Skeletal muscle tissue (tissue), 3 donors: ENCODE measurements at regions not wholly inside any gene's neighbourhood (a gene's known extent, or its start where the extent isn't known, plus 50 kb on each side); places are given as distances from the start of the nearest gene placed in this dataset.

Source experiments
- H3K27ac ChIP-seq: one replicate; pipeline ENCODE4 v1.7.0; 2013; ENCODE audit warnings: mild to moderate bottlenecking, low read depth, low read length, inconsistent platforms
- H3K27me3 ChIP-seq, 3 donors: one replicate each; pipeline ENCODE4 v1.7.0; 2013; ENCODE audit warnings: low read length in 3 of 3; ENCODE audit not compliant: control insufficient read depth in 3 of 3, insufficient read depth in 3 of 3
- H3K36me3 ChIP-seq, 3 donors: one replicate each; pipeline ENCODE4 v1.7.0; 2013; ENCODE audit warnings: low read length in 3 of 3; ENCODE audit not compliant: control insufficient read depth in 3 of 3, insufficient read depth in 3 of 3
- H3K4me1 ChIP-seq, 3 donors: one replicate each; pipeline ENCODE4 v1.7.0; 2013; ENCODE audit warnings: low read length in 3 of 3, mild to moderate bottlenecking in 3 of 3; ENCODE audit not compliant: control insufficient read depth in 3 of 3, insufficient read depth in 3 of 3
- H3K4me3 ChIP-seq, 3 donors: one replicate each; pipeline ENCODE4 v1.7.0; 2013; ENCODE audit warnings: low read length in 3 of 3
- H3K9ac ChIP-seq, 3 donors: one replicate each; pipeline ENCODE4 v1.7.0; 2013; ENCODE audit warnings: low read length in 3 of 3, mild to moderate bottlenecking in 3 of 3, moderate library complexity in 2 of 3, low read depth in 1 of 3
- H3K9me3 ChIP-seq, 3 donors: one replicate each; pipeline ENCODE4 v1.7.0; 2013; ENCODE audit warnings: low read length in 3 of 3; ENCODE audit not compliant: control insufficient read depth in 3 of 3
- donor health status: Osteomylitis.

DNA sequence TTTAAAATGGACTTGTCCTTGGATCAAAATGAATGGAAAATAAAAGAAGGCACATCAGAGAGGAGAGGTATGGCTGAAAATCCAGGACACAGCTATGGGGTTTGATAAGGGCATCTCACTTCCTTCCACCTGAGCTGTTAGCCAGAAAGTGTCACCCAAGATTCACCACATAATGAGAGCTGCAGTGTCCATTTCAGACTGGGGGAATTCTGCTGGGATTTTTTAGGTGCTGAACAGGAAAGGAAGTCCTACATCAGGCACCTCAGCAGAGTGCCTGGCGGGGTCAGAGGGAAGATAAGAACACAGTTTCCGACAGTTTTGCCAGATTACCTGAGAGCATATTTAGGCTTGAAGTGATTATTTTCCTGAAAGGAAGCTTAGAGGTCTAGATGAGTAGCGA is 187.6 kb upstream of the HNMT start:
- H3K9ac ChIP-seq: no peak overlapping the region
- no peaks in the 10 kb centered on the region for H3K27me3 ChIP-seq
- H3K4me3 ChIP-seq: no peak overlapping the region
- H3K36me3 ChIP-seq: no peaks in the 10 kb centered on the region
- H3K27ac ChIP-seq: no peak overlapping the region
- H3K9me3 ChIP-seq: no peaks in the 10 kb centered on the region
- H3K4me1 ChIP-seq: no peaks in the 10 kb centered on the region

GRCh38 chr2:137797641-137798040 is 166.6 kb upstream of the HNMT start:
- no peak overlapping the region for H3K4me3 ChIP-seq
- no peaks in the 10 kb centered on the region for H3K4me1 ChIP-seq
- no peak overlapping the region for H3K9ac ChIP-seq
- no peak overlapping the region for H3K27ac ChIP-seq
- H3K9me3 ChIP-seq: no peaks in the 10 kb centered on the region
- no peaks in the 10 kb centered on the region for H3K36me3 ChIP-seq
- H3K27me3 ChIP-seq: no peaks in the 10 kb centered on the region

GRCh38 chr2:137799600-137799999 is 164.7 kb upstream of the HNMT start:
- H3K4me1 ChIP-seq: no peaks in the 10 kb centered on the region
- no peak overlapping the region for H3K9ac ChIP-seq
- H3K4me3 ChIP-seq: no peak overlapping the region
- no peaks in the 10 kb centered on the region for H3K27me3 ChIP-seq
- H3K36me3 ChIP-seq: no peaks in the 10 kb centered on the region
- no peak overlapping the region for H3K27ac ChIP-seq
- H3K9me3 ChIP-seq: no peaks in the 10 kb centered on the region

GRCh38 chr2:137800386-137800785 is 163.9 kb upstream of the HNMT start:
- Histone ChIP-seq H3K9ac (no peak overlapping the region), H3K4me1 (no peaks in the 10 kb centered on the region), H3K4me3 (no peak overlapping the region), H3K27ac (no peak overlapping the region), H3K9me3 (no peaks in the 10 kb centered on the region), H3K36me3 (no peaks in the 10 kb centered on the region), H3K27me3 (no peaks in the 10 kb centered on the region)

GRCh38 chr2:137801228-137801627 is 163.0 kb upstream of the HNMT start:
- peak overlapping the region in 1 of 3 donors; percentile 11 for H3K4me3 ChIP-seq
- peak overlapping the region; percentile 2 for H3K27ac ChIP-seq
- H3K4me1 ChIP-seq: no peaks in the 10 kb centered on the region
- no peaks in the 10 kb centered on the region for H3K9me3 ChIP-seq
- no peak overlapping the region for H3K9ac ChIP-seq
- no peaks in the 10 kb centered on the region for H3K36me3 ChIP-seq
- H3K27me3 ChIP-seq: no peaks in the 10 kb centered on the region

GRCh38 chr2:137802038-137802437 is 162.2 kb upstream of the HNMT start:
- Histone ChIP-seq H3K27ac (peak overlapping the region; percentile 2), H3K36me3 (no peaks in the 10 kb centered on the region), H3K27me3 (no peaks in the 10 kb centered on the region)

GRCh38 chr2:137806068-137806805 is 158.0 kb upstream of the HNMT start:
- Histone ChIP-seq H3K4me1 (no peaks in the 10 kb centered on the region), H3K9ac (no peak overlapping the region), H3K27me3 (no peaks in the 10 kb centered on the region), H3K27ac (no peak overlapping the region), H3K36me3 (no peaks in the 10 kb centered on the region), H3K9me3 (no peaks in the 10 kb centered on the region), H3K4me3 (no peak overlapping the region)

More at GRCh38 chr2:137802038-137802437, 162.2 kb upstream of the HNMT start:
- no peaks in the 10 kb centered on the region for H3K4me1 ChIP-seq
- no peak overlapping the region for H3K4me3 ChIP-seq
- no peaks in the 10 kb centered on the region for H3K9me3 ChIP-seq
- H3K9ac ChIP-seq: no peak overlapping the region

- no peaks in the 10 kb centered on the region for H3K27me3 ChIP-seq
- no peak overlapping the region for H3K27ac ChIP-seq
- H3K36me3 ChIP-seq: no peaks in the 10 kb centered on the region
- H3K9ac ChIP-seq: no peak overlapping the region
- H3K9me3 ChIP-seq: no peaks in the 10 kb centered on the region
- no peaks in the 10 kb centered on the region for H3K4me1 ChIP-seq
- no peak overlapping the region for H3K4me3 ChIP-seq
These were observed 155.0 kb upstream of the HNMT start for GRCh38 chr2:137809252-137809651.

DNA sequence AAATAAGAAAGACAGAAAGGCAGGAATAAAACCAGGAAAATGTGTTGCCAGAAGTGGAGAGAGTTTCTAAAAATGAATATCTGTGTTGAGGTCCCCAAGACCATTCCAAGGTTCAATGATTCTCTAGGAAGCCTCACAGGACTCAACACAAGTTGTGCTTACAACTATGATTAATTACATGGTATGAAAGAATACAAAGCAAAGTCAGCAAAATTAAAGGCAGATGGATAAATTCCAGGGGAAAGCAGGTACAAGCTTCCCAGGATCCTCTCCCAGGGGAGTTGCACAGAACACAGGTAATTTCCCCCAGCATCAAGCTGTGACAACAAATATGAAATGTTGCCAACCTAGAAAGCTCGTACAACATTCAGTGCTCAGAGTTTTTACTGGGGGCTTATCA is 154.4 kb upstream of the HNMT start:
- H3K9ac ChIP-seq: no peak overlapping the region
- H3K4me3 ChIP-seq: no peak overlapping the region
- no peaks in the 10 kb centered on the region for H3K36me3 ChIP-seq

GRCh38 chr2:137812517-137812916 is 151.8 kb upstream of the HNMT start:
- Histone ChIP-seq H3K36me3 (no peaks in the 10 kb centered on the region), H3K27me3 (no peaks in the 10 kb centered on the region), H3K9ac (no peak overlapping the region), H3K27ac (no peak overlapping the region), H3K9me3 (no peaks in the 10 kb centered on the region), H3K4me3 (no peak overlapping the region), H3K4me1 (no peaks in the 10 kb centered on the region)

More for the DNA sequence above, 154.4 kb upstream of the HNMT start:
- no peaks in the 10 kb centered on the region for H3K4me1 ChIP-seq
- H3K27me3 ChIP-seq: no peaks in the 10 kb centered on the region
- H3K9me3 ChIP-seq: no peaks in the 10 kb centered on the region
- no peak overlapping the region for H3K27ac ChIP-seq
